Thoracic aorta (tissue), 2 donors: ENCODE measurements at regions not wholly inside any gene's neighbourhood (a gene's known extent, or its start where the extent isn't known, plus 50 kb on each side); places are given as distances from the start of the nearest gene placed in this dataset.

ENCODE experiments used
- ATAC-seq: fragments of 150-250 bp; one replicate; pipeline ENCODE4 v1.8.0; 2017; ENCODE audit warnings: low read depth; ENCODE audit not compliant: insufficient number of reproducible peaks, low FRiP score
- DNase-seq: peaks from one replicate; pipeline ENCODE4 v3.0.0-alpha.2; 2020; ENCODE audit warnings: low spot score
- H3K27ac ChIP-seq, 2 donors: fragments of 200-600 bp; sonication (generic); 1 replicate in 1 of 2; 2 replicates in 1 of 2; pipeline ENCODE4 v1.5.1; 2016; ENCODE audit warnings: mild to moderate bottlenecking in 2 of 2, moderate library complexity in 2 of 2
- H3K27me3 ChIP-seq: fragments of 200-600 bp; sonication (generic); replicated peaks from 2 replicates; pipeline ENCODE4 v1.6.0; 2016; ENCODE audit warnings: mild to moderate bottlenecking; ENCODE audit not compliant: insufficient read depth
- H3K36me3 ChIP-seq: fragments of 200-600 bp; sonication (generic); one replicate; pipeline ENCODE4 v1.5.1; 2016
- H3K4me1 ChIP-seq, 2 donors: fragments of 200-600 bp; sonication (generic); 1 replicate in 1 of 2; 2 replicates in 1 of 2; pipeline versions ENCODE4 v1.5.1 to v1.6.0; 2016; ENCODE audit warnings: low read depth in 2 of 2, mild to moderate bottlenecking in 1 of 2; ENCODE audit not compliant: control insufficient read depth in 1 of 2
- H3K4me3 ChIP-seq: fragments of 200-600 bp; sonication (generic); 2 replicates; pipeline ENCODE4 v1.5.1; 2016; ENCODE audit warnings: mild to moderate bottlenecking
- H3K9me3 ChIP-seq: fragments of 200-600 bp; sonication (generic); 2 replicates; pipeline ENCODE4 v1.5.1; 2016
- CTCF ChIP-seq: fragments of 200-600 bp; sonication (generic); IDR thresholded peaks from one replicate; pipeline ENCODE4 v1.5.1; 2019; ENCODE audit warnings: antibody characterized with exemption

DNA sequence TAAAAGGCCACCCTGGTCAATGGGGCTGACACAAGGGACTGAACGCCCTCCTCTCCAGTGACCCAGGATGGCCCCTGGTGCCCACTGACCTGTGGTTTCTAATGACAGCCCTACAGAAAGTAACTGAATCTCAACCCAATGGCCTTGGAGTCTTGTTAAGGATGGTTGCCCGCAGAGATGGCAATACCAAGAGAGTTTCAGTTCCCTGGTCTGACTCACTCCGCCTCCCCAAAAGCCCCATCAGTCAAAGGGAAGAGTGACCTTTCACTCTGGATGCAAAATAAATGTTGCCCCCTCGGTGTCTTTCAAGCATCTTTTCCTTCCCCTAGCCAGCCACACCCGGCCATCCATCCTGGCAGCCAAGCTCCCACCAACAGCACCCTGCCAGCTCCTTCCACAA, 57.7 kb upstream of the ISX start:
- Histone ChIP-seq H3K27ac (no peak overlapping the region), H3K36me3 (no peaks in the 10 kb centered on the region), H3K27me3 (no peaks in the 10 kb centered on the region), H3K4me1 (no peaks in the 10 kb centered on the region), H3K9me3 (no peaks in the 10 kb centered on the region), H3K4me3 (no peak overlapping the region)
- ATAC-seq, result no peak
- TF ChIP-seq CTCF, result no peak
- no peak for DNase-seq

GRCh38 chr22:35010543-35010942, 55.4 kb upstream of the ISX start:
- TF ChIP-seq CTCF, result no peak
- Histone ChIP-seq H3K4me3 (no peak overlapping the region), H3K9me3 (no peaks in the 10 kb centered on the region), H3K27ac (no peak overlapping the region), H3K27me3 (no peaks in the 10 kb centered on the region), H3K4me1 (no peaks in the 10 kb centered on the region), H3K36me3 (no peaks in the 10 kb centered on the region)
- no peak for DNase-seq
- no peak for ATAC-seq

- no peaks in the 10 kb centered on the region for H3K36me3 ChIP-seq
- H3K27ac ChIP-seq, result no peak overlapping the region
- H3K27me3 ChIP-seq, result no peaks in the 10 kb centered on the region
- H3K9me3 ChIP-seq, result no peaks in the 10 kb centered on the region
- no peak for TF ChIP-seq CTCF
- no peaks in the 10 kb centered on the region for H3K4me1 ChIP-seq
- no peak overlapping the region for H3K4me3 ChIP-seq
- no peak for ATAC-seq
- DNase-seq, result no peak
Measured at GRCh38 chr22:35014812-35015211, 51.1 kb upstream of the ISX start.
